Epithelial cell of proximal tubule (primary cell): ENCODE measurements at regions not wholly inside any gene's neighbourhood (a gene's known extent, or its start where the extent isn't known, plus 50 kb on each side); places are given as distances from the start of the nearest gene placed in this dataset.

Source experiments
- DNase-seq: peaks from one replicate; pipeline ENCODE4 v3.0.0-alpha.2; 2011; ENCODE audit warnings: low read depth
- H3K4me3 ChIP-seq: 2 replicates; pipeline ENCODE4 v1.5.1; 2011; ENCODE audit warnings: low read depth, mild to moderate bottlenecking, low read length
- CTCF ChIP-seq: conservative IDR thresholded peaks from 2 replicates; pipeline ENCODE4 v1.5.1; 2012; ENCODE audit warnings: low read depth, mild to moderate bottlenecking, low read length

DNA sequence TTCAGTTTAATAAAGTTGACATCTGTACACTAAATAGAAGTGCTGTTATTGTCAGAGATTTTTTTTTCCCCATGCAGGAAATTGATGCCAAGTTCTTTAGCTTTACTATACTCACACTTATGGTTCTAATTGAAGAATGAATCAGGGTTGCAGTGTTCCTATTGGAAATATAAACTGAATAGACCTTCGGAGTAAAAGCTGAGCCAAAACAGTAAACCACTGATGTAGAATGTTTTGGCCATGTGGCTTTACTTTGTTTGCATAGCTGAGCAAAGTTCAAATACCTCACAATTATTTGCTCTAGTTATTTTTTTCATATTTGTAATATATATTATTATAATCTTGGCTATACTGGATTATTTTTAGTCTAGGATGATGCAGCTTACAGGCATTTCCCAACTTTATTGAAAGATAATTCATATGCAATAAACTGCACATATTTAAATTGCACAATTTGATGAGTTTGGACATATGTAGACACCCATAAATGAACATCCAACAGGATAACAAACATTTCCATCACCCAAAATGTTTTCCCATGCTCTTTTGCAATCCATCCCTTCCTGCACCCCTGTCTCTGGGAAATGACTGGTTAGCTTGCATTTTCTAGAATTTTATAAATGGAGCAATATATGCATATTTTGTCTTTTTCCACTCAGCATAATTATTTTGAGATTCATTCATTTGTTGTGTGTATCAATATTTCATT lies 105.8 kb upstream of the NOX3 start:
- TF ChIP-seq CTCF: no peak
- no peak overlapping the region for H3K4me3 ChIP-seq
- DNase-seq: no peak

DNA sequence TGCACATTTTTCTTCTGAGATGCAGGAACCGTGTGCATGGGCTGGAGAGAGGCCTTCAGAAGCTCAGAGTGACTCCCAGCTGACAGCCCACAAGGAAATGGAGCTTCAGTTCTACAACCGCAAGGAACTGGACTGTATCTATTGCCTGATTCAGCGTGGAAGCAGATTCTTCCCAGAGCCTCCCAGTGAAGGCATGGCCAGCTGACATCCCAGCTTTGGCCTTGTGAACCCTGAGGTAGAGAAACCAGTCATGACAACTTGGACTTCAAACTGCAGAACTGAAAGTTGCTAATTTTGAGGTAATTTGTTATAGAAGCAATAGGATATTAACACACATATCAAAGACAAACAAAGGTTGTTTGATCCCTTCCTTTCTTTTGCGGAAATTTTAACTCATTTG lies 94.3 kb upstream of the NOX3 start:
- TF ChIP-seq CTCF: no peak
- no peak for DNase-seq
- no peak overlapping the region for H3K4me3 ChIP-seq

- no peak for TF ChIP-seq CTCF
- DNase-seq: no peak
Measured at GRCh38 chr6:155549028-155549798, 93.6 kb upstream of the NOX3 start.

GRCh38 chr6:155548576-155548975 lies 92.9 kb upstream of the NOX3 start:
- H3K4me3 ChIP-seq: no peak overlapping the region
- no peak for TF ChIP-seq CTCF
- no peak for DNase-seq

More at GRCh38 chr6:155549028-155549798, 93.6 kb upstream of the NOX3 start:
- H3K4me3 ChIP-seq: no peak overlapping the region

DNA sequence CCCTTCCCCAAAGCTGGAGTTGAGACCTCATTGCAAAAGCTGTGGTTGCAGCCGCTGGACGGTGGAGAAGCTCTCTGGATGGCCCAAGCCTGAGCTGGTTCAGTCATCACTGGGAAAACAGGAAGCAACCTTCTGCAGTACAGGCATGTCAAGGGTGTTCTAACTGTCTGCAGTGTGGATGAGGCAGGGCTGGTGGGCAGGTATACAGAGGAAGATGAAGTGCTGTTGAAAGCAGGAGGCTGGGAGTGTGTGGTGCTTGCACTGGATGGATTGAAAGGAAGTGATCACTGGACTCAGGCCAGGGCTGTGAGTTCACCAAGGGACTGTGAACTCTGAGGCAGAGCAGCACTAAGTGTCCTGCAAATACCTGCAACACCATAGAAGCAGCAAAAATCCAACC lies 89.0 kb upstream of the NOX3 start:
- no peak for DNase-seq
- TF ChIP-seq CTCF: no peak
- no peak overlapping the region for H3K4me3 ChIP-seq

GRCh38 chr6:155543166-155543847 lies 87.7 kb upstream of the NOX3 start:
- no peak for TF ChIP-seq CTCF
- H3K4me3 ChIP-seq: no peak overlapping the region
- no peak for DNase-seq
